A673 (cell line): ENCODE measurements at regions not wholly inside any gene's neighbourhood (a gene's known extent, or its start where the extent isn't known, plus 50 kb on each side); places are given as distances from the start of the nearest gene placed in this dataset.

ENCODE experiments used
- CTCF ChIP-seq: fragments of 300-800, 200-600 bp; sonication (generic); conservative IDR thresholded peaks from 2 replicates; pipeline ENCODE4 v1.5.1; 2017; ENCODE audit warnings: low read depth, mild to moderate bottlenecking, antibody characterized with exemption, low read length, moderate library complexity, mixed read lengths
- EZH2 ChIP-seq: fragments of 200-600 bp; sonication (generic); IDR thresholded peaks from 2 replicates; pipeline ENCODE4 v1.6.1; 2017; ENCODE audit warnings: borderline replicate concordance, low read depth, mild to moderate bottlenecking, mixed read lengths, antibody characterized with exemption, low read length; ENCODE audit not compliant: poor library complexity, severe bottlenecking

GRCh38 chr15:36156879-36157427 lies 422.5 kb upstream of the CDIN1 start:
- no peak for TF ChIP-seq CTCF
- no peak for TF ChIP-seq EZH2
